Activated CD8-positive, alpha-beta memory T cell treated with anti-CD3 and anti-CD28 coated beads, Interleukin-2, amount 50 U/mL, for 4 hours (primary cell): ENCODE measurements at regions not wholly inside any gene's neighbourhood (a gene's known extent, or its start where the extent isn't known, plus 50 kb on each side); places are given as distances from the start of the nearest gene placed in this dataset.
"Not testable (repeated sequence)": the region's sequence is repeated elsewhere in the genome, so short reads cannot be mapped to it uniquely, and the experiment has no call there.

Experiments used
- DNase-seq: peaks from one replicate; pipeline ENCODE4 v3.0.0-alpha.2; 2020

- no peak for DNase-seq
These were observed 119.4 kb upstream of the TSC22D1 start for GRCh38 chr13:44695520-44695919.

GRCh38 chr13:44694842-44695241, 118.7 kb upstream of the TSC22D1 start:
- DNase-seq, result no peak

GRCh38 chr13:44694291-44694690, 118.2 kb upstream of the TSC22D1 start:
- DNase-seq, result no peak

GRCh38 chr13:44693156-44693764, 117.1 kb upstream of the TSC22D1 start:
- no peak for DNase-seq

- DNase-seq, result no peak
These were observed 116.1 kb upstream of the TSC22D1 start for GRCh38 chr13:44692173-44692713.

- no peak for DNase-seq
These were observed 114.2 kb upstream of the TSC22D1 start for GRCh38 chr13:44690376-44690775.

- DNase-seq, result no peak
These were observed 112.5 kb upstream of the TSC22D1 start for GRCh38 chr13:44688652-44689051.

GRCh38 chr13:44686531-44686934, 110.4 kb upstream of the TSC22D1 start:
- DNase-seq, result no peak

GRCh38 chr13:44685641-44686040, 109.5 kb upstream of the TSC22D1 start:
- no peak for DNase-seq

- DNase-seq, result not testable (repeated sequence)
These were observed 106.3 kb upstream of the TSC22D1 start for GRCh38 chr13:44682416-44682815.

GRCh38 chr13:44680746-44681355, 104.7 kb upstream of the TSC22D1 start:
- DNase-seq, result no peak

GRCh38 chr13:44679597-44679996, 103.5 kb upstream of the TSC22D1 start:
- DNase-seq, result no peak

- no peak for DNase-seq
These were observed 102.1 kb upstream of the TSC22D1 start for GRCh38 chr13:44678197-44678596.

- no peak for DNase-seq
These were observed 100.4 kb upstream of the TSC22D1 start for GRCh38 chr13:44676534-44676933.

- no peak for DNase-seq
These were observed 93.4 kb upstream of the TSC22D1 start for GRCh38 chr13:44669534-44669933.

GRCh38 chr13:44668688-44669087, 92.6 kb upstream of the TSC22D1 start:
- no peak for DNase-seq

- no peak for DNase-seq
These were observed 91.8 kb upstream of the TSC22D1 start for GRCh38 chr13:44667943-44668342.

- DNase-seq, result not testable (repeated sequence)
These were observed 90.4 kb upstream of the TSC22D1 start for GRCh38 chr13:44666538-44666937.

GRCh38 chr13:44664308-44664707, 88.2 kb upstream of the TSC22D1 start:
- no peak for DNase-seq

GRCh38 chr13:44662515-44662914, 86.4 kb upstream of the TSC22D1 start:
- DNase-seq, result no peak

GRCh38 chr13:44661936-44662335, 85.8 kb upstream of the TSC22D1 start:
- DNase-seq, result no peak

GRCh38 chr13:44660050-44660449, 83.9 kb upstream of the TSC22D1 start:
- no peak for DNase-seq

- DNase-seq, result no peak
These were observed 77.0 kb upstream of the TSC22D1 start for GRCh38 chr13:44652962-44653660.

- DNase-seq, result no peak
These were observed 76.0 kb upstream of the TSC22D1 start for GRCh38 chr13:44652168-44652567.
